BLaER1 treated with 17β-estradiol and CSF1 and Interleukin-3, amounts not matched to agents 10 nM and 100 nM (cell line): ENCODE measurements at regions not wholly inside any gene's neighbourhood (a gene's known extent, or its start where the extent isn't known, plus 50 kb on each side); places are given as distances from the start of the nearest gene placed in this dataset.

ENCODE experiments used
- H3K27ac ChIP-seq, 11 experiments: shearing (Covaris generic); formaldehyde crosslinking; 2 replicates each; pipeline ENCODE4 v1.8.1; 2022
- H3K27me3 ChIP-seq, 11 experiments: shearing (Covaris generic); formaldehyde crosslinking; 2 replicates each; pipeline ENCODE4 v1.8.1; 2022
- H3K36me3 ChIP-seq, 11 experiments: shearing (Covaris generic); formaldehyde crosslinking; 2 replicates each; pipeline ENCODE4 v1.8.1; 2022
- H3K4me1 ChIP-seq, 10 experiments: shearing (Covaris generic); formaldehyde crosslinking; 2 replicates each; pipeline ENCODE4 v1.8.1; 2022
- H3K4me2 ChIP-seq, 11 experiments: shearing (Covaris generic); formaldehyde crosslinking; 2 replicates each; pipeline ENCODE4 v1.8.1; 2022
- H3K4me3 ChIP-seq, 10 experiments: shearing (Covaris generic); formaldehyde crosslinking; 2 replicates each; pipeline ENCODE4 v1.8.1; 2022
- H3K9ac ChIP-seq, 11 experiments: shearing (Covaris generic); formaldehyde crosslinking; 2 replicates each; pipeline ENCODE4 v1.8.1; 2022
- H3K9me3 ChIP-seq, 11 experiments: shearing (Covaris generic); formaldehyde crosslinking; replicated peaks in 1 of 11; 2 replicates each; pipeline ENCODE4 v1.8.1; 2022
- H4K20me1 ChIP-seq, 11 experiments: shearing (Covaris generic); formaldehyde crosslinking; 2 replicates each; pipeline ENCODE4 v1.8.1; 2022
- Cebpa-rat ChIP-seq, 11 experiments: shearing (Covaris generic); IDR thresholded peaks; 2 replicates each; pipeline ENCODE4 v1.8.1; 2022

GRCh38 chr20:60913298-60913697 lies 338.8 kb upstream of the CDH4 start:
- no peak overlapping the region for H3K9ac ChIP-seq
- no peak overlapping the region for H3K4me2 ChIP-seq
- TF ChIP-seq Cebpa-rat (IDR thresholded peaks at IDR 0.05) = no peak
- no peak overlapping the region for H3K27ac ChIP-seq
- no peaks in the 10 kb centered on the region for H3K36me3 ChIP-seq
- peaks cover 0 to 9% (median 0%) of the 10 kb centered on the region in 11 experiments; a peak in 5 of 22 replicates for H3K9me3 ChIP-seq
- H3K4me3 ChIP-seq = no peak overlapping the region
- no peaks in the 10 kb centered on the region for H3K27me3 ChIP-seq
- H4K20me1 ChIP-seq = no peaks in the 10 kb centered on the region
- H3K4me1 ChIP-seq = no peaks in the 10 kb centered on the region

- Histone ChIP-seq H3K9me3 (peaks cover 0 to 8% (median 0%) of the 10 kb centered on the region in 11 experiments; a peak in 4 of 22 replicates), H3K27me3 (no peaks in the 10 kb centered on the region), H3K4me2 (no peak overlapping the region), H3K4me1 (no peaks in the 10 kb centered on the region), H4K20me1 (no peaks in the 10 kb centered on the region), H3K4me3 (no peak overlapping the region), H3K36me3 (no peaks in the 10 kb centered on the region), H3K27ac (no peak overlapping the region), H3K9ac (no peak overlapping the region)
- TF ChIP-seq Cebpa-rat (IDR thresholded peaks at IDR 0.05) = no peak
These were observed 330.9 kb upstream of the CDH4 start for GRCh38 chr20:60921022-60921622.

DNA sequence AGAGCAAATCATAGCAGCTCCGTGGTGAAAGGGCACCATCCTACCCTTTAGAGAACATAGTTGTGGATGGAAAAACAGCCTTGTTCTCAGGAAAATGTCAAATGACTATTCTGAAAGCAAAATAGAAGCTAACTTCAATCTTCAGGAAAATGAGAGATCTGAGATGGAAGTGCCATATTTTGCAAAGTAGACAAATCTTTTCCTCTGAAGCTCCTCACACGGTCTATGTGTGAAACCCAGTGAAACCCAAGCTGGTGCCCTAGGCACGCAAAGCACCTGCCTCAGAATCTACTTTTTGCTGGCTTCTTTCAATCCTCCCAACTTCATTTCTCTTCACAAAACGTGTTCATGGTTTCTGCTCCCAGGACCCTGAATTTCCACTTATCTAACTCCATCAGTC lies 325.2 kb upstream of the CDH4 start:
- Histone ChIP-seq H4K20me1 (no peaks in the 10 kb centered on the region), H3K4me1 (no peaks in the 10 kb centered on the region), H3K36me3 (no peaks in the 10 kb centered on the region), H3K27ac (no peak overlapping the region), H3K9ac (no peak overlapping the region), H3K27me3 (no peaks in the 10 kb centered on the region), H3K4me3 (no peak overlapping the region), H3K4me2 (no peak overlapping the region), H3K9me3 (no peaks in the 10 kb centered on the region)
- TF ChIP-seq Cebpa-rat (IDR thresholded peaks at IDR 0.05) = no peak

GRCh38 chr20:60928341-60928740 lies 323.7 kb upstream of the CDH4 start:
- no peaks in the 10 kb centered on the region for H3K4me1 ChIP-seq
- no peak overlapping the region for H3K9ac ChIP-seq
- H3K9me3 ChIP-seq = no peaks in the 10 kb centered on the region
- H3K27ac ChIP-seq = no peak overlapping the region
- no peak overlapping the region for H3K4me3 ChIP-seq
- no peaks in the 10 kb centered on the region for H4K20me1 ChIP-seq
- H3K36me3 ChIP-seq = no peaks in the 10 kb centered on the region
- no peaks in the 10 kb centered on the region for H3K27me3 ChIP-seq
- TF ChIP-seq Cebpa-rat (IDR thresholded peaks at IDR 0.05) = no peak
- H3K4me2 ChIP-seq = no peak overlapping the region

DNA sequence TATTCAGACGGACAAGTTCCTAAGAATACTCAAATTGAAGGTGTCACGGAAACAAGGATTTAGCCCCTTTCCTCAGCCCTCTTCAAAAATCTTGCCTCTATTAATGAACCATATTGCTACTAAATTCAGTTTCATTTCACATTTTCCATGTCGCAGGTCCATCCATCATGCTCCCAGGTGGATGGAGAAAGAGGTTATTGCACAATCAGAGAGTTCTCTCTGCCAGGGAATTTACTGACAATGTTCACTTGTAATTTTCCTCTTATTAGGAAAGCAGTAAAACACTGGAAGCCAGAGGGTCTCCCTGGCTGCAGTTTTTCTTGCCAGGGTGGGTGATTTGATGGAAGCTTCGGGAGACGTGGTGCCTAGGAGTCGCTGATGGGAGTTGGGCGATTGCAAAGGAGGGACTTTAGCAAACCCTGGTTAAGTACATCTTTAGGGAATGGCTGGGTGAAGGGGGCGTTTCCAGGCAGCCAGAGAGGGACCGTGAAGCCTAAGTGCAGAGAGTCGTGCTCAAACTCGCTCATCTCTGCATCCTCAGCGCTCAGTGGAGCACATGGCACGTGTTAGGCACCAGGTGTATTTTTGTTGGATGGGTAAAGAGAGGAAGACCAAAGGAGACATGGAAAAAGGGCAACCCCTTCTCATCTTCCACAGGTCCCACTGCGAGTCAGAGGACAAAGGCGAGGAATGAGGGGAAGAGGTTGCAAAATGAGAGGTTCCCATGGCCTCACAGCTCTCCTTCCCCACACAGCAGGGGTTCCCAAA lies 321.9 kb upstream of the CDH4 start:
- no peak overlapping the region for H3K4me3 ChIP-seq
- TF ChIP-seq Cebpa-rat (IDR thresholded peaks at IDR 0.05) = peak in 3 of 11 experiments; percentile 41 to 78 (median 52); a peak in 5 of 22 replicates
- H3K36me3 ChIP-seq = no peaks in the 10 kb centered on the region
- H3K27me3 ChIP-seq = no peaks in the 10 kb centered on the region
- no peak overlapping the region for H3K9ac ChIP-seq
- H3K9me3 ChIP-seq = no peaks in the 10 kb centered on the region
- no peak overlapping the region for H3K4me2 ChIP-seq
- H4K20me1 ChIP-seq = no peaks in the 10 kb centered on the region
- no peaks in the 10 kb centered on the region for H3K4me1 ChIP-seq
- H3K27ac ChIP-seq = no peak overlapping the region

DNA sequence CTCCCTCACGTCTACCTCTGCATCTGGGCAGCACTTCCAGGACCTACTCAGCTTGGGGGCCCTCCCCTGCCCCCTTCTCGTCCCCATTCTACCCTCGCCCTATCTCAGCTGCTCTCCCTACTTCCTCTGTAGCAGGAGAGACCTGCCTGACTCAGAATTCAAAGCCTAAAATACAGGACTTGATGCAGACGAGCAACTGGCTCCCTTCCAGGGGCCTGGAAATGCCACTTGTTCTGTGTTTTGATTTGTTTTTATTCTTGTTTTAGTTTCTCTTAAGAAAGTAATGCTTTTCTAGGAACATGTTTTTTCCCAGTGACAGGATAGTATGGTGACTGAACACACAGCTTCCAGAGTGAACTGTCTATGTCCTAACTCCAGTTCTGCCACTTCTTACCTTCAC lies 320.4 kb upstream of the CDH4 start:
- H3K9me3 ChIP-seq = no peaks in the 10 kb centered on the region
- no peaks in the 10 kb centered on the region for H3K4me1 ChIP-seq
- H3K36me3 ChIP-seq = no peaks in the 10 kb centered on the region
- no peak overlapping the region for H3K4me2 ChIP-seq
- H3K27ac ChIP-seq = no peak overlapping the region
- no peak for TF ChIP-seq Cebpa-rat (IDR thresholded peaks at IDR 0.05)
- no peak overlapping the region for H3K9ac ChIP-seq
- no peaks in the 10 kb centered on the region for H3K27me3 ChIP-seq
- H4K20me1 ChIP-seq = no peaks in the 10 kb centered on the region
- no peak overlapping the region for H3K4me3 ChIP-seq

DNA sequence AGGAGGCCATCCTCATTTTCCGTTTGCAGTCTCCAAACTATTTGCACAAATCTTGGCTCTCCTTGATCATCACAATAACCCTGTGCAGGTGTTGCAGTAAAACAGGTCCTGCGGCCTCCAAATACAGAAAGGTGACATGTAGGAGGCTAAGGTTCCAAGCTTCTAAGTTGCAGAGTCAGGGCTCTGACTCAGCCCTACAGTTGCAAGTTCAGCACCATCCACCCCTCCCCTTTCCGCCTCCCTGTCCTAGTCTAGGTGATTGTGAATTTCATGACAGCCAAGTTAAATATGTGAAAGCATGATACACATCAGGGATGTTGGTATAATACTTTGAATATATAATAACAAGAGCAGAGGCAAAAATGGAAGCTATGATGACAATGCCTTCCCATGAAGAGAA lies 317.3 kb upstream of the CDH4 start:
- Histone ChIP-seq H3K36me3 (no peaks in the 10 kb centered on the region), H3K27me3 (no peaks in the 10 kb centered on the region), H3K9ac (no peak overlapping the region), H3K9me3 (no peaks in the 10 kb centered on the region), H3K27ac (no peak overlapping the region), H3K4me2 (no peak overlapping the region), H3K4me1 (peaks cover 0 to 9% (median 0%) of the 10 kb centered on the region in 10 experiments; a peak in 2 of 20 replicates), H4K20me1 (no peaks in the 10 kb centered on the region), H3K4me3 (no peak overlapping the region)
- TF ChIP-seq Cebpa-rat (IDR thresholded peaks at IDR 0.05) = no peak

- no peak for TF ChIP-seq Cebpa-rat (IDR thresholded peaks at IDR 0.05)
- H3K27ac ChIP-seq = no peak overlapping the region
- H3K27me3 ChIP-seq = no peaks in the 10 kb centered on the region
These were observed 316.1 kb upstream of the CDH4 start for GRCh38 chr20:60935971-60936370.

DNA sequence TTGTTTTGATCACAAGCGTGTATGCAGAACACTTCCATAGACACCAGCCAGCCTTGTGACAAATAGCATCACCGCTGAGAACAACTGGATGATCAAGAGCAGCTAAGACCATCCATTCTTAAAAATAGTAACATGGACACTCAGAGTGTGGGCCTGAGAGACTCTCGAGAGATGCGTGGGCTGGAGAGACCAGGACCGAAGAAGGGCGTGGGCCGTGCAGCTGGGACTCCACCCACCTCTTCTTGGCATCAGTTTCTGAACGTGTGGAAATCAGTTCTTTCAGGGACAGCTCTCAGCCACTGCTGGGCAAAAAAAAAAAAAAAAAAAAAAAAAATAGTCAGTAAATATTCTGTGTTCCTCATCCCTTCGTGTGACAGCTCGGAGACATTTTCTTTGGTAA lies 314.5 kb upstream of the CDH4 start:
- no peak for TF ChIP-seq Cebpa-rat (IDR thresholded peaks at IDR 0.05)
- Histone ChIP-seq H3K4me2 (peak overlapping the region in 3 of 11 experiments; percentile 12 to 15 (median 14); a peak in 2 of 22 replicates), H3K27ac (no peak overlapping the region), H3K36me3 (no peaks in the 10 kb centered on the region), H3K9me3 (no peaks in the 10 kb centered on the region), H4K20me1 (no peaks in the 10 kb centered on the region), H3K4me1 (peaks cover 0 to 9% (median 0%) of the 10 kb centered on the region in 10 experiments; a peak in 2 of 20 replicates), H3K27me3 (no peaks in the 10 kb centered on the region), H3K9ac (no peak overlapping the region), H3K4me3 (no peak overlapping the region)

More at GRCh38 chr20:60935971-60936370, 316.1 kb upstream of the CDH4 start:
- Histone ChIP-seq H3K9ac (no peak overlapping the region), H3K4me3 (no peak overlapping the region), H4K20me1 (no peaks in the 10 kb centered on the region), H3K9me3 (no peaks in the 10 kb centered on the region), H3K4me1 (peaks cover 0 to 9% (median 0%) of the 10 kb centered on the region in 10 experiments; a peak in 2 of 20 replicates), H3K36me3 (no peaks in the 10 kb centered on the region), H3K4me2 (no peak overlapping the region)

- H3K4me3 ChIP-seq = no peak overlapping the region
These were observed 310.7 kb upstream of the CDH4 start for GRCh38 chr20:60941379-60941778.

More at GRCh38 chr20:60941379-60941778, 310.7 kb upstream of the CDH4 start:
- Histone ChIP-seq H3K27me3 (no peaks in the 10 kb centered on the region), H3K27ac (no peak overlapping the region), H3K36me3 (no peaks in the 10 kb centered on the region), H3K4me1 (peaks cover 0 to 9% (median 0%) of the 10 kb centered on the region in 10 experiments; a peak in 2 of 20 replicates), H3K4me2 (no peak overlapping the region), H4K20me1 (no peaks in the 10 kb centered on the region), H3K9me3 (no peaks in the 10 kb centered on the region), H3K9ac (no peak overlapping the region)
- TF ChIP-seq Cebpa-rat (IDR thresholded peaks at IDR 0.05) = no peak
